Skeletal muscle cell (primary cell): ENCODE measurements at regions not wholly inside any gene's neighbourhood (a gene's known extent, or its start where the extent isn't known, plus 50 kb on each side); places are given as distances from the start of the nearest gene placed in this dataset.

Experiments
- DNase-seq: peaks from one replicate; pipeline ENCODE4 v3.0.0-alpha.2; 2010; ENCODE audit warnings: low read depth
- H3K4me3 ChIP-seq: 2 replicates; pipeline ENCODE4 v1.5.1; 2011; ENCODE audit warnings: low read depth, mild to moderate bottlenecking, control low read depth, low read length, moderate library complexity

DNA sequence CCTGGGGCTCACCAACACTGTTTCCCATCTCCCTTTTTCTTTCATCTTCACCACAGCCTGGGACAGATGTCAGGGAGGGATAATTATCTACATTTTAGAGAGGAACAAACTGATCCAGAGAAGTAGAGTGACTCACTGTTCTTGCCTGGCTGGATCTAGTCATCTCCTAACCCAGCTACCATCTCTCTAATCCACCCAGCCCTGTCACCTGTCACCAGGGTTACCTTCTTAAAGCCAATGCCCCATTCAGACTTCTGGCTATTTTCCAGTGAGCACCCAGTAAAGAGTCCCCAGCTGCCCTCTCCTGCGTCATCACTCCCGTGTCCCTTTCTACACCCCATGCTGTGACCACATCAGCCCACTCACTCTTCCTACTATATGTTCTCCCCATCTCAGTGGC lies 68.4 kb upstream of the DUSP5 start:
- no peak for DNase-seq
- no peak overlapping the region for H3K4me3 ChIP-seq

DNA sequence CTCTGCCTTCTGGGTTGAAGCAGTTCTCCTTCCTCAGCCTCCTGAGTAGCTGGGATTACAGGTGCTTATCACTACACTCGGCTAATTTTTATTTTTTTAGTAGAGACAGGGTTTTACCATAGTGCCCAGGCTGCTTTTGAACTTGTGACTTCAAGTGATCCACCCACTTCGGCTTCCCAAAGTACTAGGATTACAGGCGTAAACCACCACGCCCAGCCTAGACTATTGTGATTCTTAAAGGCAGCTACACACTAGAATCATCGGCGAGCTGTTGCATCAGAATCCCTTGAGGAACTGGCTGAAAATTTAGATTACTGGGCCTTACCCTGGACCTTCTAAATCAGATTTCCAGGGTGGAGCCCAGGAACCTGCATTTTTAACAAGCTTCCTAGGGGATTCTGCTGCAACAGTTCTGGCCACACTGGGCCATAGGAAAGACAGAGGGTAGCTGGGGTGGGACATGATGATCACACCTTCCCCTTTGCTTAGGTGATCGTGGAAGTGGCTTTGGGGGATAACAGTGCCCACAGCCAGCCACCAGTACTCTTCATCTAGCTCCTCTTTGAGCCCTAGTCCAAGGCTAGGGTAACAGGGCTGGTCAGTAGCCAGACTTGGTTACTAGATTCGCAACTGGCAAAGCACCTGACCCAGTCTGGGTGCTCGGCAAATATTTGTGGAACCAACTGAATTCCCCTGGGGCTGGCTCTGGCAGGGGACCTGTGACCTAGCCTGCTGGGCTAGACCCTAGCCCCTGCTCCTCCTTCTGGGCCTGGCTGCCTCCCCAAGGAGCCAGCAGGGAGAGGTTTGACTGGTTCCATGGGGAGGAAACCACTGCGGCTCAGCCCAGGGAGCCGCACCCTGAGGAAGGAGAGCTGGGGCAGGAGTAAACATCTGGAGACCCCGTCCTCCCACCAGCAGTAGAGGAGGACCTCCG lies 67.1 kb upstream of the DUSP5 start:
- no peak overlapping the region for H3K4me3 ChIP-seq
- DNase-seq: no peak

GRCh38 chr10:110431659-110432058 lies 66.0 kb upstream of the DUSP5 start:
- DNase-seq: no peak
- no peak overlapping the region for H3K4me3 ChIP-seq

DNA sequence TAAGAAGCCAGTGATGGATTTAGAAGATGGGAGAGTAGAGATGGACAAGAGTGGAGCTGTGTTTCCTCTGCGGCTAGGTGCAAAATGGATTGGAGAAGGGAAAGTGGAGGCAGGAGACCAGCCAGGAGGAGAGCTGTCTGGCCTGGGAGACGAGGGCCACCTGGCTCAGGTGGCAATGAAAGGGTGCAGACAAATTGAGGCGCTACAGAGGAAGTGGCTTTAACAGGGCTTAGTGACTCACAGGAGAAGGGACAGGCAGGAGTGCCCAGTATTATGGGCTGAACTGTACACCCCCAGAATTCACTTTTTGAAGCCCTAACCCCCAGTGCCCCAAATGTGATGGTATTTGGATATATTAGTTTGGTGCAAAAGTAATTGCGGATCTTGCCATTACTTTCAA lies 65.6 kb upstream of the DUSP5 start:
- no peak overlapping the region for H3K4me3 ChIP-seq
- DNase-seq: no peak

GRCh38 chr10:110432814-110433565 lies 64.7 kb upstream of the DUSP5 start:
- H3K4me3 ChIP-seq: no peak overlapping the region
- DNase-seq: no peak

- no peak for DNase-seq
Observed at GRCh38 chr10:110433740-110434139, 64.0 kb upstream of the DUSP5 start.

GRCh38 chr10:110434489-110435096 lies 63.1 kb upstream of the DUSP5 start:
- no peak overlapping the region for H3K4me3 ChIP-seq
- no peak for DNase-seq

More at GRCh38 chr10:110433740-110434139, 64.0 kb upstream of the DUSP5 start:
- no peak overlapping the region for H3K4me3 ChIP-seq

DNA sequence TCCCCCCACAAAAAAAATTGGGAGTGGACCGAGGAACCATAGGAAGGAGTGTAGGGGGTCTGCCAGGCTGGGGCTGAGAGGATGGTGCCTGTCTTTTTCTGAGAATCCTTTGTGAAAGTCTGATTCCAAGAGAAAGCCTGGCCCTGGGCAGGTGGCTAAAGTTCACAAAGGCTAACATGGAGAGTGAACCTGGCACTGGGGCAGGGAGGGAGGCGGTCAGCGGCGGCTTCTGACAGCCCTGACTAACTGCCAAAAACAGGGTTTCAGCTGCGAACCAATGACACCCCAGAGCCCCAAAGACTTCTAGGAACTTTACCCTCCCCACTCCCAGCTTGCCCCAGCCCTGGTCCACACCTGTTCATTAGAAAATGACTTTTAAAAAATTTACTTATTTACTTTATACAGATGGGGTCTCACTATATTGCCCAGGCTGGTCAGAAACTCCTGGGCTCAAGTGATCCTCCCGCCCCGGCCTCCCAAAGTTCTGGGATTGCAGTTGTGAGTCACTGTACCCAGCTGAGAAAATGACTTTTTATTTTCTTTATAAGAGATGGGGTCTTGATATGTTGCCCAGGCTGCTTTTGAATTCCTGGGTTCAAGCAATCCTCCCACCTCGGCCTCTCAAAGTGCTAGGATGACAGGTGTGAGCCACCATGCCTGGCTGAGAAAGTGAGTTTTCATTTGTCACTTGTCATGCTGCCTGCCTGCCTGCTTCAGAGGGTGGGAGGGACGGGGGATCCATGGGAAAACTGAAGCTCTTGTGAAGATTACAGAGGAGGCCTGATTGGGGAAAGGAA lies 61.0 kb upstream of the DUSP5 start:
- no peak for DNase-seq
- no peak overlapping the region for H3K4me3 ChIP-seq

DNA sequence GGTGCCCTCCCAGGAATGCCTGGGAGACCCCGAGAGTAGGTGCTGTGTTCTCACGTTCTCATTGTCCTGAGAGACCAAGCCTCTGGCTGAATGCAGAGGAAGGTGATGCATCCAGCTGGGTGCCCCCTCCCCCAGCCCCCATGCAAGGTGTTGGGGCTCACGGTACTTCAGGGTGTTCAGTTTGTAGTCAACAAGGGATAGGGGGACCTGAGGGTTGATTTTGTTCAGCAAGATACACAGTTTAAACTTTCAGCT lies 60.4 kb upstream of the DUSP5 start:
- H3K4me3 ChIP-seq: no peak overlapping the region
- DNase-seq: no peak

DNA sequence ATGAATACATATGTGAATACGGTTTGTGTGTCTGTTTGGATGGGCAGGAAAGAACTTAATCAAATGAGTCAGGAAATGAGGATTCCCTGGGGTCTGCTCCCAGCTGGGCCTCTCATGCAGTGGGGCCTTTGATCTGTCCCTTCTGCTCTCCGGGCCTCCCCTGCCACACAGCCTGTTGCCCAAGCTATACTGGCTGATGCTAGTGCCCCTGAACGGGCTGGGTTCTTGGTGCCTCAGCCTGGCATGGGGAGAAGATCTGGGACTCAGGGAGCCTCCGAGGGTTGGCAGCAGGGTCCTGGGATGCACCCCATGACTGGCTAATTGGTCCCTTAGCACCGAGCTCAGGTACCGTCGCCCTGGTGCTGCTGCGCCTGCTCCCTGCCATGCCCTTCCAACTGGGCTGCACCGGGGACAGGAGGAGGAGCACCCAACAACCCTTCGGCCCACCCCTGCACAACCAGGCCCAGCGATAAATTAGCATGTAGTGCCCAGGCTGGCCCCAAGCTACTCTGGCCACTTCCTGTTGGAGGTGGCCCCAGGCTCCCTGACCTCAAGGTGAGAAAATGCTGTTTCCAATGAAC lies 59.9 kb upstream of the DUSP5 start:
- no peak for DNase-seq
- H3K4me3 ChIP-seq: no peak overlapping the region

DNA sequence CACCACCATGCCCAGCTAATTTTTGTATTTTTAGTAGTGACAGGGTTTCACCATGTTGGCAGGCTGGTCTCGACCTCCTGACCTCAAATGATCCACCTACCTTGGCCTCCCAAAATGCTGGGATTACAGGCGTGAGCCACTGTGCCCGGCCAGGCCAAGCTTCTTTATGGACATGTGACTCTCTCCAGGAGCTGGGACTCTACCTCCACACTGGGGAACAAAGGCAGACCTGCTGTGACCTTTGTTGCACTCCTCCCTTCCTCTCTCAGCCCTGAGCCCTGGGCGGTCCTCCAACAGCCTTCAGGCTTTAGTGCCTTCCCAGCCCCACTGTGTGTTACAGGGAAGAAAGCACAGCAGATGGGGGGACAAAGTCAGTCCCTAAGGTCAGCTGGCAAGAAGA lies 55.0 kb upstream of the DUSP5 start:
- H3K4me3 ChIP-seq: no peak overlapping the region
- DNase-seq: no peak

DNA sequence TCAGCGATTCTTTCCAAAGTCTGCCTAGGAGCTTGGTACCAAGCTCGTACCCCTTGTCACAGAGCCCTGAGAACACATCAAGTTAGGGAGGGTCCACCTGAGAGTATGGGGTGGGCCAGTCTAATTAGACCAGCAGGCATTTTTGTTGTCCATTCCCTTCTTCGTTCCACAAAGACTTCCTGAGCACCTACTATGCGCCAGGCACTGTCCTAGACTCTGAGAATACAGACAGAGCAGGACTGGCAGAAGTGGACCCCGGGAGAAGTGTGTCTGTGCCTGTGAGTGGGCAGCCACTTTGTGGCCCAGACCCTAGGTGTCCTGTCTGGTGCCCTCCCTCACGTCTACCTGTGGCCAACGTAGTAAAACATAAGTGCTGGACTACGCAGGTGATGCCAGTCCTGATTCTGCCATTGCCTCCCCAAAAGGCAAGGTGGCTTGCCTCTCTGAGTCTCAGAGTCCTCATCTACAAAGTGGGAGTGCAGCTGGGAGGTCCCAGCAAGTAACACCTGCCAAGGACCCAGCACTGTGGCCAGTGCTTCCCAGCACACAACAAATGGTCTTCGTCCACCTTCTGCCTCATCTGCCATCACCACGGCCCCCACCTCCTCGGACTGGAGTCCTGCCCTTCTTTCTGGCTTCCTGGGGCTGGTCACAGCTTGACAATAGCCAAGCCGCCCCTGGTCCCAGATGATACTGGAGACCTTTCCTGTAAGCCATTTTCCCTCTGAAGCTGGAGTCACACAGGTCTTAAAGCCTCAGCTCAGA lies 54.3 kb upstream of the DUSP5 start:
- no peak overlapping the region for H3K4me3 ChIP-seq
- DNase-seq: no peak

DNA sequence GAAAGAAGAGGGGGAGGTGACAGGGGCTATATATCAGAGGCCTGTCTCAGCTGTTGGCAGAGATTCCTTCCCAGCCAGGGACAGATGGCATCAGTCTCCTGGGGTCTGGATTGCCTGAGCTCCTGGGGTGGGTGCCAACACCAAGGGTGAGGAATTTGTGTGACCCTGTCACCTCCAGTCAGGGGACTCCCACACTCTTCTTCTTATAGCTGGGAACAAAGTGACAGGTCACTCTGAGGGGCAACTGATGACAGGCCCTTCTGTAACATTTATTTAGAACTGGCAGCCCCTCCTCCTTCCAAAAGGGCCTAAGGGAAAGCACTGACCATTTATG lies 53.7 kb upstream of the DUSP5 start:
- DNase-seq: no peak
- H3K4me3 ChIP-seq: no peak overlapping the region

GRCh38 chr10:110445871-110446270 lies 51.8 kb upstream of the DUSP5 start:
- H3K4me3 ChIP-seq: no peak overlapping the region
- no peak for DNase-seq

DNA sequence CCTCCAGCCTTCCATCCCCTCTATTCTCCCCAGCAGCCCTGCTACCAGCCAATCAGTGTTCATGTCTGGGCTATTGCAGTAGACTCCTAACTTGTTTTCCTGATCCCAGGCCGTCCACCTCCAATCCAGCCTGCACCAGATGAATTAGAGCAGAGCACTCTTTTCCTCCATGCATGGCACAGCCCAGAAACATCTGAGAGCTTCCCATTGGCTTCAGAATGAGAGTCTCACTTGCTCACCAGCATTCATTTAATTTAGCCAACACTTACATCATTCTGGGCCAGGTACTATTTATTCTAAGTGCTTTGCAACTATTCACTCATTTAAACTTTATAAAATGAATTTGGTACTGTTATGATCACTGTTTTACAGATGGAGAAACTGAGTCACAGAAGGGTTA lies 51.4 kb upstream of the DUSP5 start:
- no peak for DNase-seq
- no peak overlapping the region for H3K4me3 ChIP-seq

GRCh38 chr10:110446954-110447608 lies 50.6 kb upstream of the DUSP5 start:
- peak; percentile 83 for DNase-seq
- no peak overlapping the region for H3K4me3 ChIP-seq

DNA sequence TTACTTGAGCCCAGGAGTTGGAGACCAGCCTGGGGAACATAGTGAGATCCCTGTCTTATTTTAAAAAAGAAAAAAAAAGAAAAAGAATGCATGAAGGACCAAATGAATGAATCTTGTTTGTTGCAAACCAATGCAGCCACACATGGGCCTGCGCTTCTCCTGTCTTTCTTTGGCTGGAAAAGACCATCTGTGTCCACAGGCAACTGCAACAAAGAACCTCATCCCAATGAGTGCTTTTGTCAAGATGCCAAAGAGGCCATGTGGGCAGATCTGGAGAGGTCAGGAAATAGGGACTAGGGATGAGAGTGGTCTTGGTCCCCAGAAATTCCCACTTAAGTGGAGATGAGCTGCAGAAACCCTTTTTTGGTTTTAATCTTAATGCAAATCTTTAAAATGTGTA lies 49.8 kb upstream of the DUSP5 start:
- DNase-seq: no peak

More for the DNA sequence above, 49.8 kb upstream of the DUSP5 start:
- no peak overlapping the region for H3K4me3 ChIP-seq
